GM18511 (cell line): ENCODE measurements at regions not wholly inside any gene's neighbourhood (a gene's known extent, or its start where the extent isn't known, plus 50 kb on each side); places are given as distances from the start of the nearest gene placed in this dataset.

Source experiments
- ATAC-seq: cut with Tn5 transposase; IDR thresholded peaks from one replicate; pipeline ENCODE4 v1.9.1; 2021; ENCODE audit warnings: mild to moderate bottlenecking, moderate library complexity; ENCODE audit not compliant: unreplicated experiment

GRCh38 chr15:31239409-31239808 is 87.2 kb upstream of the KLF13 start:
- ATAC-seq: no peak

GRCh38 chr15:31241888-31242522 is 84.6 kb upstream of the KLF13 start:
- ATAC-seq: no peak

GRCh38 chr15:31243895-31244294 is 82.7 kb upstream of the KLF13 start:
- no peak for ATAC-seq

GRCh38 chr15:31245135-31245689 is 81.4 kb upstream of the KLF13 start:
- no peak for ATAC-seq

GRCh38 chr15:31245756-31246155 is 80.9 kb upstream of the KLF13 start:
- ATAC-seq: no peak

- no peak for ATAC-seq
These were observed 79.2 kb upstream of the KLF13 start for GRCh38 chr15:31247404-31247803.

- ATAC-seq: no peak
These were observed 78.4 kb upstream of the KLF13 start for GRCh38 chr15:31248263-31248662.

- no peak for ATAC-seq
These were observed 77.7 kb upstream of the KLF13 start for GRCh38 chr15:31248951-31249350.

GRCh38 chr15:31250033-31250432 is 76.6 kb upstream of the KLF13 start:
- ATAC-seq: no peak

- ATAC-seq: no peak
These were observed 75.5 kb upstream of the KLF13 start for GRCh38 chr15:31251165-31251564.

GRCh38 chr15:31252171-31252785 is 74.4 kb upstream of the KLF13 start:
- no peak for ATAC-seq

- ATAC-seq: no peak
These were observed 72.0 kb upstream of the KLF13 start for GRCh38 chr15:31254431-31255175.

- ATAC-seq: no peak
These were observed 71.5 kb upstream of the KLF13 start for GRCh38 chr15:31255176-31255510.

GRCh38 chr15:31255732-31256377 is 70.8 kb upstream of the KLF13 start:
- peak; percentile 65 for ATAC-seq

GRCh38 chr15:31256378-31257265 is 70.0 kb upstream of the KLF13 start:
- peak; percentile 60 for ATAC-seq

GRCh38 chr15:31257286-31257685 is 69.3 kb upstream of the KLF13 start:
- ATAC-seq: peak; percentile 41

- ATAC-seq: no peak
These were observed 68.4 kb upstream of the KLF13 start for GRCh38 chr15:31258260-31258659.

GRCh38 chr15:31259562-31260252 is 66.9 kb upstream of the KLF13 start:
- ATAC-seq: no peak

- no peak for ATAC-seq
These were observed 65.9 kb upstream of the KLF13 start for GRCh38 chr15:31260646-31261265.
